Ectodermal cell (in vitro differentiated cells): ENCODE measurements at regions not wholly inside any gene's neighbourhood (a gene's known extent, or its start where the extent isn't known, plus 50 kb on each side); places are given as distances from the start of the nearest gene placed in this dataset.

Experiments
- H3K27ac ChIP-seq: 2 replicates; pipeline ENCODE4 v1.7.0; 2013; ENCODE audit warnings: mild to moderate bottlenecking, low read depth, low read length; ENCODE audit not compliant: insufficient read depth, poor library complexity, severe bottlenecking
- H3K27me3 ChIP-seq: 2 replicates; pipeline ENCODE4 v1.7.0; 2013; ENCODE audit warnings: mild to moderate bottlenecking, low read length; ENCODE audit not compliant: insufficient read depth, control insufficient read depth, poor library complexity, severe bottlenecking
- H3K36me3 ChIP-seq: one replicate; pipeline ENCODE4 v1.7.0; 2013; ENCODE audit warnings: low read length; ENCODE audit not compliant: control insufficient read depth, insufficient read depth
- H3K4me1 ChIP-seq: one replicate; pipeline ENCODE4 v1.7.0; 2013; ENCODE audit warnings: low read length; ENCODE audit not compliant: control insufficient read depth, insufficient read depth
- H3K4me3 ChIP-seq: 2 replicates; pipeline ENCODE4 v1.7.0; 2013; ENCODE audit warnings: low read depth, low read length, control low read depth; ENCODE audit not compliant: insufficient read depth
- H3K9me3 ChIP-seq: 2 replicates; pipeline ENCODE4 v1.7.0; 2013; ENCODE audit warnings: mild to moderate bottlenecking, low read length, moderate library complexity; ENCODE audit not compliant: control insufficient read depth
- WGBS, 2 experiments: methylation state at CpG; one replicate each; pipeline ENCODE4 v1.1.7; 2013; ENCODE audit warnings: missing lambda C conversion rate in 2 of 2; 5-methylcytosine and 5-hydroxymethylcytosine counted together

DNA sequence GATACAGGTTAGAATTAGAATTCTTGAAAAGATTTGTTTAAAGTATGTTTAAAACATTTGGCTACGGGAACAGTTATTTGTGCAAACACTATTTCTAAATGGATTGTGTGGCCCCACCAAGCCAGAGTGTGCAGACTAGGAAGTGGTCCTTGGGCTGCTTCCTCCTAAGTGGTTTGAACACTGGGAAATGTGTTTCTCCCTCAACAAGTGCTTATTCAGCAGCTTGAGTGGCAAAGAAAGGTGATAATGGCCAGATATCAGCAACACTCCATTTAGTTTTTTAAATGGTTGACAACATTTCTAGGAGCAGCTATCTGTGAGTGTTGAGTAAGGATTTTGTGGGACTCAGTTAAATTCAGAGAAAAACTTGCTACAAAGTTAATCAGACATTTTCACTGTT, 141.4 kb upstream of the LNX1 start:
- Histone ChIP-seq H3K27me3 (no peaks in the 10 kb centered on the region), H3K27ac (no peak overlapping the region), H3K9me3 (no peaks in the 10 kb centered on the region), H3K4me1 (no peaks in the 10 kb centered on the region), H3K4me3 (no peak overlapping the region), H3K36me3 (no peaks in the 10 kb centered on the region)
- 95 to 96% methylated on average over 1 of the region's 1 CpG for WGBS, 2 experiments

GRCh38 chr4:53730031-53730805, 138.9 kb upstream of the LNX1 start:
- no peak overlapping the region for H3K27ac ChIP-seq
- H3K36me3 ChIP-seq: no peaks in the 10 kb centered on the region
- H3K4me1 ChIP-seq: no peaks in the 10 kb centered on the region
- H3K4me3 ChIP-seq: no peak overlapping the region
- WGBS, 2 experiments: 81 to 92% methylated on average over 2 to 4 of the region's 5 CpGs
- H3K27me3 ChIP-seq: no peaks in the 10 kb centered on the region
- no peaks in the 10 kb centered on the region for H3K9me3 ChIP-seq

GRCh38 chr4:53722110-53722509, 130.8 kb upstream of the LNX1 start:
- H3K27me3 ChIP-seq: no peaks in the 10 kb centered on the region
- no peaks in the 10 kb centered on the region for H3K4me1 ChIP-seq
- H3K27ac ChIP-seq: no peak overlapping the region
- no peaks in the 10 kb centered on the region for H3K36me3 ChIP-seq
- H3K9me3 ChIP-seq: no peaks in the 10 kb centered on the region
- H3K4me3 ChIP-seq: no peak overlapping the region
- WGBS, 2 experiments: 85% methylated on average over 1 of the region's 1 CpG; no CpG with 5 or more reads in 1 of the 2 experiments

- no peak overlapping the region for H3K27ac ChIP-seq
- no peak overlapping the region for H3K4me3 ChIP-seq
- H3K4me1 ChIP-seq: no peaks in the 10 kb centered on the region
- no peaks in the 10 kb centered on the region for H3K36me3 ChIP-seq
- WGBS, 2 experiments: 88 to 89% methylated on average over 1 of the region's 1 CpG
- H3K9me3 ChIP-seq: no peaks in the 10 kb centered on the region
- H3K27me3 ChIP-seq: no peaks in the 10 kb centered on the region
Observed at GRCh38 chr4:53721263-53721662, 130.0 kb upstream of the LNX1 start.

DNA sequence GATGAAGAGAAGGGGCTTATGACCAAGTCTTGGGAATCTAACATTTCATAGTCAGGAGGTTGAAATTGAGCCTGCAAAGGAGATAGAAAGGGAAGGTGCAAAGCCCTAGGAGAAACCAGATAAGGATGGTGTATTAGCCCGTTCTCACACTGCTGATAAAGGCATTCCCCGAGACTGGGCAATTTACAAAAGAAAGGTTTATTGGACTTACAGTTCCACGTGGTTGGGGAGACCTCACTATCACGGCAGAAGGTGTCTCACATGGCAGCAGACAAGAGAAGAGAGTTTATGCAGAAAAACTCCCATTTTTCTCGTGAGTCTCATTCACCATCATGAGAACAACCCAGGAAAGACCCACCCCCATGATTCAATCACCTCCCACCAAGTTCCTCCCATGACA, 129.5 kb upstream of the LNX1 start:
- no peaks in the 10 kb centered on the region for H3K36me3 ChIP-seq
- H3K27ac ChIP-seq: no peak overlapping the region
- no peak overlapping the region for H3K4me3 ChIP-seq
- 86 to 91% methylated on average over 5 of the region's 5 CpGs for WGBS, 2 experiments
- H3K27me3 ChIP-seq: no peaks in the 10 kb centered on the region
- H3K4me1 ChIP-seq: no peaks in the 10 kb centered on the region
- no peaks in the 10 kb centered on the region for H3K9me3 ChIP-seq

GRCh38 chr4:53717064-53717549, 125.8 kb upstream of the LNX1 start:
- Histone ChIP-seq H3K27me3 (no peaks in the 10 kb centered on the region), H3K36me3 (no peaks in the 10 kb centered on the region), H3K4me1 (no peaks in the 10 kb centered on the region), H3K27ac (no peak overlapping the region), H3K9me3 (no peaks in the 10 kb centered on the region), H3K4me3 (no peak overlapping the region)
- WGBS, 2 experiments: 92 to 95% methylated on average over 4 of the region's 4 CpGs

GRCh38 chr4:53716471-53717063, 125.3 kb upstream of the LNX1 start:
- H3K9me3 ChIP-seq: no peaks in the 10 kb centered on the region
- no peaks in the 10 kb centered on the region for H3K4me1 ChIP-seq
- no peaks in the 10 kb centered on the region for H3K27me3 ChIP-seq
- H3K27ac ChIP-seq: no peak overlapping the region
- WGBS, 2 experiments: 90 to 93% methylated on average over 6 of the region's 6 CpGs
- no peaks in the 10 kb centered on the region for H3K36me3 ChIP-seq
- no peak overlapping the region for H3K4me3 ChIP-seq

- no peaks in the 10 kb centered on the region for H3K4me1 ChIP-seq
Observed at GRCh38 chr4:53716011-53716410, 124.7 kb upstream of the LNX1 start.

GRCh38 chr4:53714236-53715140, 123.2 kb upstream of the LNX1 start:
- WGBS, 2 experiments: 78 to 90% methylated on average over 5 of the region's 6 CpGs
- H3K36me3 ChIP-seq: no peaks in the 10 kb centered on the region
- no peak overlapping the region for H3K4me3 ChIP-seq

More at GRCh38 chr4:53716011-53716410, 124.7 kb upstream of the LNX1 start:
- Histone ChIP-seq H3K4me3 (no peak overlapping the region), H3K27ac (no peak overlapping the region), H3K9me3 (no peaks in the 10 kb centered on the region), H3K36me3 (no peaks in the 10 kb centered on the region), H3K27me3 (no peaks in the 10 kb centered on the region)

DNA sequence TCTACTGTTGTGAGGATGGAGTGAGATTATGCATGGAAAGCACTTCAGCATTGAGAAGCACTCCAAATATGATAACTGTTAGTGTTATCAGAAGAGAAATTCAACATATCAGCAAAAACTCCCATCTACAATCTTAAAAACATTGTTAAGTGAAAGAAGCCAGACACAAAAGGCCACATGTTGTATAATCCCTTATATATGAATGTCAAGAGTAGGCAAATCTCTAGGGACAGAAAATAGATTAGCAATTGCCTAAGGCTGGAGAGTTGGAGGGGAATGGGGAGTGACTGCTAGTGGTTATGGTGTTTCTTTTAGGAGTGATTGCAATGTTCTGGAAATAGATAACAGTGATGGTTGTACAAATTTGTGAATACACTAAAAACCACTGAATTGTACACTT, 122.5 kb upstream of the LNX1 start:
- Histone ChIP-seq H3K9me3 (no peaks in the 10 kb centered on the region), H3K27ac (no peak overlapping the region), H3K36me3 (no peaks in the 10 kb centered on the region), H3K4me1 (no peaks in the 10 kb centered on the region), H3K4me3 (no peak overlapping the region), H3K27me3 (no peaks in the 10 kb centered on the region)

More at GRCh38 chr4:53714236-53715140, 123.2 kb upstream of the LNX1 start:
- no peaks in the 10 kb centered on the region for H3K9me3 ChIP-seq
- H3K4me1 ChIP-seq: no peaks in the 10 kb centered on the region
- no peak overlapping the region for H3K27ac ChIP-seq
- no peaks in the 10 kb centered on the region for H3K27me3 ChIP-seq
